ENCODE measurements at regions not wholly inside any gene's neighbourhood (a gene's known extent, or its start where the extent isn't known, plus 50 kb on each side); places are given as distances from the start of the nearest gene placed in this dataset.
"Not testable (repeated sequence)": the region's sequence is repeated elsewhere in the genome, so short reads cannot be mapped to it uniquely, and the experiment has no call there.

DNA sequence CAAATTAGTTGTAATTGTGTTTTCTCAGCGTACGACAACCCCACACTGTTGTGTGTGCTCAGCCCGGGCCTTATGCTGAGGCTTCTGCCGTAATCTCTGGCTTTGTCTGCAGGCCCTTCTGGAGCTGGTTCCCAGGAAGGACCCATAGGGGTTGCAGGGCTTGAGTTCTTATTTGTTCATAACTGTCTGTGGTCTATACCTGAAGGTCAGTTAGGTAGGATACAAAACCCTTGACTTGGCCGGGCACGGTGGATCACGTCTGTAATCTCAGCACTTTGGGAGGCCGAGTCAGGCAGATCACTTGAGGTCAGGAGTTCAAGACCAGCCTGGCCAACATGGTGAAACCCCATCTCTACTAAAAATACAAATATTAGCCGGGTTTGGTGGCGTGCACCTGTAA, 1010.2 kb downstream of the BRD1 start:
- WGBS (ENCODE audit: low lambda C conversion rate): 52% methylated on average over 10 of the region's 10 CpGs
- H3K9ac ChIP-seq (ENCODE audit: insufficient read depth, low read depth, low read length); H3K79me2 ChIP-seq (ENCODE audit: insufficient read depth, low read length); H3K4me3 ChIP-seq (replicated peaks in 1 of 3; ENCODE audit: insufficient read depth in 1 of 3, low read depth in 2 of 3, low read length in 3 of 3); H2AFZ ChIP-seq (ENCODE audit: low read length); H3K36me3 ChIP-seq (replicated peaks in 1 of 2; ENCODE audit: control insufficient read depth in 1 of 2, insufficient read depth in 2 of 2, low read length in 2 of 2); H3K27me3 ChIP-seq (ENCODE audit: control insufficient read depth in 1 of 2, insufficient read depth in 2 of 2, low read length in 2 of 2); CTCF ChIA-PET (ENCODE audit: low intra/inter-chr PET ratio, low total read pairs); H3K27ac ChIP-seq (ENCODE audit: extremely low read length, insufficient read depth, low read length); H4K20me1 ChIP-seq (ENCODE audit: insufficient read depth, low read length); in situ Hi-C loops (cut with HindIII; ENCODE audit: extremely low pct_ligation_motif_present, low pct_unique_long_range_greater_than_20kb); H3K9me3 ChIP-seq (ENCODE audit: low read length); H3K4me1 ChIP-seq (ENCODE audit: insufficient read depth, low read length); POLR2A ChIA-PET; DNase-seq (ENCODE audit: low spot score); BruUV-seq (replicated peaks); H3K4me2 ChIP-seq (ENCODE audit: low read depth, low read length); ATAC-seq; intact Hi-C loops (cut with micrococcal nuclease; ENCODE audit: unreplicated experiment); FAIRE-seq: not testable (repeated sequence)

DNA sequence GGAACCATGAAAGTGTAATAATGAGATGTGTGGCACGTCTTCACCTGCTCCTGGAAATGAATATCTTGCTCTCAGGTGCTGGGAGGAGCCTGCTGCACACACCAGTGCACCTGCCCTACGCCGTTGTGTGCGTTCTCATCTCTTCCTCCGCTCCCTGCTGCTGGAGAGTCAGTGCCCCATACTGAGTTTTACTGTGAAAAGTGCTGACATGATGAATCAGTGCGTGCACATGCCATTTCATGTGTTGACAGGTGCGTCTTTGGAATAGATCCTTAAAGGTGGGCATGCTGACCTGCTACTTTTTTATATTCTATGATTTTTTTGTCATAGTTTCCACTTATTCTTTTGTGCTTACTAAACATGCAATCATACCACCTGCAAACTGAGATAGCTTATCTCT, 1015.8 kb downstream of the BRD1 start:
- H3K4me3 ChIP-seq (replicated peaks in 1 of 3; ENCODE audit: insufficient read depth in 1 of 3, low read depth in 2 of 3, low read length in 3 of 3): no peak overlapping the region
- no peak overlapping the region for H3K9ac ChIP-seq (ENCODE audit: insufficient read depth, low read depth, low read length)
- H3K9me3 ChIP-seq (ENCODE audit: low read length): no peaks in the 10 kb centered on the region
- no peak overlapping the region for H3K27ac ChIP-seq (ENCODE audit: extremely low read length, insufficient read depth, low read length)
- DNase-seq (ENCODE audit: low spot score) (no peak), ATAC-seq (no peak), FAIRE-seq (no peak)
- in situ Hi-C loops (cut with HindIII; ENCODE audit: extremely low pct_ligation_motif_present, low pct_unique_long_range_greater_than_20kb): no loop called here
- ChIA-PET POLR2A (no interaction called here), CTCF (ENCODE audit: low intra/inter-chr PET ratio, low total read pairs) (no interaction called here)
- no peaks in the 10 kb centered on the region for H4K20me1 ChIP-seq (ENCODE audit: insufficient read depth, low read length)
- H2AFZ ChIP-seq (ENCODE audit: low read length): no peak overlapping the region
- WGBS (ENCODE audit: low lambda C conversion rate): 18% methylated on average over 7 of the region's 7 CpGs
- intact Hi-C loops (cut with micrococcal nuclease; ENCODE audit: unreplicated experiment): no loop called here
- H3K27me3 ChIP-seq (ENCODE audit: control insufficient read depth in 1 of 2, insufficient read depth in 2 of 2, low read length in 2 of 2): peaks cover 0 to 19% of the 10 kb centered on the region in 2 experiments; a peak in 2 of 5 replicates
- H3K36me3 ChIP-seq (replicated peaks in 1 of 2; ENCODE audit: control insufficient read depth in 1 of 2, insufficient read depth in 2 of 2, low read length in 2 of 2): no peaks in the 10 kb centered on the region
- H3K79me2 ChIP-seq (ENCODE audit: insufficient read depth, low read length): no peaks in the 10 kb centered on the region
- BruUV-seq (replicated peaks): no TSS peak
- no peaks in the 10 kb centered on the region for H3K4me1 ChIP-seq (ENCODE audit: insufficient read depth, low read length)
- no peak overlapping the region for H3K4me2 ChIP-seq (ENCODE audit: low read depth, low read length)
- TF ChIP-seq, protein P1, sequence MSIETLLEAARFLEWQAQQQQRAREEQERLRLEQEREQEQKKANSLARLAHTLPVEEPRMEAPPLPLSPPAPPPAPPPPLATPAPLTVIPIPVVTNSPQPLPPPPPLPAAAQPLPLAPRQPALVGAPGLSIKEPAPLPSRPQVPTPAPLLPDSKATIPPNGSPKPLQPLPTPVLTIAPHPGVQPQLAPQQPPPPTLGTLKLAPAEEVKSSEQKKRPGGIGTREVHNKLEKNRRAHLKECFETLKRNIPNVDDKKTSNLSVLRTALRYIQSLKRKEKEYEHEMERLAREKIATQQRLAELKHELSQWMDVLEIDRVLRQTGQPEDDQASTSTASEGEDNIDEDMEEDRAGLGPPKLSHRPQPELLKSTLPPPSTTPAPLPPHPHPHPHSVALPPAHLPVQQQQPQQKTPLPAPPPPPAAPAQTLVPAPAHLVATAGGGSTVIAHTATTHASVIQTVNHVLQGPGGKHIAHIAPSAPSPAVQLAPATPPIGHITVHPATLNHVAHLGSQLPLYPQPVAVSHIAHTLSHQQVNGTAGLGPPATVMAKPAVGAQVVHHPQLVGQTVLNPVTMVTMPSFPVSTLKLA (IDR thresholded peaks at IDR 0.05): no peak
- TF ChIP-seq PHB2 (IDR thresholded peaks at IDR 0.05; ENCODE audit: partially characterized antibody): no peak
- TF ChIP-seq ZNF232 (CRISPR knock-in tag; IDR thresholded peaks at IDR 0.05; ENCODE audit: borderline replicate concordance): no peak
- TF ChIP-seq ZSCAN21 (CRISPR knock-in tag; IDR thresholded peaks at IDR 0.05; ENCODE audit: borderline replicate concordance): no peak
- TF ChIP-seq JUND (CRISPR knock-in tag; IDR thresholded peaks at IDR 0.05): no peak
- TF ChIP-seq, protein P2, sequence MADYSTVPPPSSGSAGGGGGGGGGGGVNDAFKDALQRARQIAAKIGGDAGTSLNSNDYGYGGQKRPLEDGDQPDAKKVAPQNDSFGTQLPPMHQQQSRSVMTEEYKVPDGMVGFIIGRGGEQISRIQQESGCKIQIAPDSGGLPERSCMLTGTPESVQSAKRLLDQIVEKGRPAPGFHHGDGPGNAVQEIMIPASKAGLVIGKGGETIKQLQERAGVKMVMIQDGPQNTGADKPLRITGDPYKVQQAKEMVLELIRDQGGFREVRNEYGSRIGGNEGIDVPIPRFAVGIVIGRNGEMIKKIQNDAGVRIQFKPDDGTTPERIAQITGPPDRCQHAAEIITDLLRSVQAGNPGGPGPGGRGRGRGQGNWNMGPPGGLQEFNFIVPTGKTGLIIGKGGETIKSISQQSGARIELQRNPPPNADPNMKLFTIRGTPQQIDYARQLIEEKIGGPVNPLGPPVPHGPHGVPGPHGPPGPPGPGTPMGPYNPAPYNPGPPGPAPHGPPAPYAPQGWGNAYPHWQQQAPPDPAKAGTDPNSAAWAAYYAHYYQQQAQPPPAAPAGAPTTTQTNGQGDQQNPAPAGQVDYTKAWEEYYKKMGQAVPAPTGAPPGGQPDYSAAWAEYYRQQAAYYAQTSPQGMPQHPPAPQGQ (CRISPR knock-in tag; IDR thresholded peaks at IDR 0.05; ENCODE audit: borderline replicate concordance): no peak
- TF ChIP-seq, protein P3, sequence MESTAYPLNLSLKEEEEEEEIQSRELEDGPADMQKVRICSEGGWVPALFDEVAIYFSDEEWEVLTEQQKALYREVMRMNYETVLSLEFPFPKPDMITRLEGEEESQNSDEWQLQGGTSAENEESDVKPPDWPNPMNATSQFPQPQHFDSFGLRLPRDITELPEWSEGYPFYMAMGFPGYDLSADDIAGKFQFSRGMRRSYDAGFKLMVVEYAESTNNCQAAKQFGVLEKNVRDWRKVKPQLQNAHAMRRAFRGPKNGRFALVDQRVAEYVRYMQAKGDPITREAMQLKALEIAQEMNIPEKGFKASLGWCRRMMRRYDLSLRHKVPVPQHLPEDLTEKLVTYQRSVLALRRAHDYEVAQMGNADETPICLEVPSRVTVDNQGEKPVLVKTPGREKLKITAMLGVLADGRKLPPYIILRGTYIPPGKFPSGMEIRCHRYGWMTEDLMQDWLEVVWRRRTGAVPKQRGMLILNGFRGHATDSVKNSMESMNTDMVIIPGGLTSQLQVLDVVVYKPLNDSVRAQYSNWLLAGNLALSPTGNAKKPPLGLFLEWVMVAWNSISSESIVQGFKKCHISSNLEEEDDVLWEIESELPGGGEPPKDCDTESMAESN (CRISPR knock-in tag; conservative IDR thresholded peaks at IDR 0.05): no peak
- no peak for TF ChIP-seq ZNF333 (CRISPR knock-in tag; IDR thresholded peaks at IDR 0.05; ENCODE audit: borderline replicate concordance)
- no peak for TF ChIP-seq SNRNP70 (IDR thresholded peaks at IDR 0.05; ENCODE audit: low read depth, low read length)
- TF ChIP-seq EP300 (IDR thresholded peaks at IDR 0.05; ENCODE audit: low read depth in 2 of 2, low read length in 2 of 2): no peak
- TF ChIP-seq EP300 (CRISPR knock-in tag; IDR thresholded peaks at IDR 0.05; ENCODE audit: borderline replicate concordance): no peak
- TF ChIP-seq MAFK (conservative IDR thresholded peaks at IDR 0.05 in 1 of 2, IDR thresholded peaks at IDR 0.05 in 1 of 2; ENCODE audit: low read length in 2 of 2): peak; percentile 84 to 85
- TF ChIP-seq KLF16 (CRISPR knock-in tag; IDR thresholded peaks at IDR 0.05): no peak
- TF ChIP-seq MAFF (IDR thresholded peaks at IDR 0.05; ENCODE audit: low read depth, low read length): peak; percentile 81

Measured in HepG2 (cell line).